ENCODE measurements at regions not wholly inside any gene's neighbourhood (a gene's known extent, or its start where the extent isn't known, plus 50 kb on each side); places are given as distances from the start of the nearest gene placed in this dataset.

DNA sequence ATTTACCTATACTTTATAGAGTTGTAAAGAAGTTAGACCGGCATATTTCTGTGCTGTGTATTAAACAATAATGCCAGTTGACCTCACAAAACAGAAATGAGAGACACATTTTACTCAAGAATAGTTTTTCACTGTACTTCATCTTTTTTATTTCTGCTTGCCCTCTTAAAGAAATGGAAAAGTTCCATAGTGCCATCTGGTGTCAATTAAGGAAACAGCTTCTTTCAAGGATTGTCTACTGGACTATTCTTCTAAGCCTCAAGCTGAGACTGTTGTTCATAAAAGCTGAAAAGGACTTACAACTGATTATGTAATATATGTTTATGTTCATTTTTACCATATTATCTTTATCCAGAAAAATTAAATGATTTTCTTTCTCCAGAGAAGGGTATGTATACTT is 1523.7 kb downstream of the ARAP2 start:
- TF ChIP-seq, protein P1, sequence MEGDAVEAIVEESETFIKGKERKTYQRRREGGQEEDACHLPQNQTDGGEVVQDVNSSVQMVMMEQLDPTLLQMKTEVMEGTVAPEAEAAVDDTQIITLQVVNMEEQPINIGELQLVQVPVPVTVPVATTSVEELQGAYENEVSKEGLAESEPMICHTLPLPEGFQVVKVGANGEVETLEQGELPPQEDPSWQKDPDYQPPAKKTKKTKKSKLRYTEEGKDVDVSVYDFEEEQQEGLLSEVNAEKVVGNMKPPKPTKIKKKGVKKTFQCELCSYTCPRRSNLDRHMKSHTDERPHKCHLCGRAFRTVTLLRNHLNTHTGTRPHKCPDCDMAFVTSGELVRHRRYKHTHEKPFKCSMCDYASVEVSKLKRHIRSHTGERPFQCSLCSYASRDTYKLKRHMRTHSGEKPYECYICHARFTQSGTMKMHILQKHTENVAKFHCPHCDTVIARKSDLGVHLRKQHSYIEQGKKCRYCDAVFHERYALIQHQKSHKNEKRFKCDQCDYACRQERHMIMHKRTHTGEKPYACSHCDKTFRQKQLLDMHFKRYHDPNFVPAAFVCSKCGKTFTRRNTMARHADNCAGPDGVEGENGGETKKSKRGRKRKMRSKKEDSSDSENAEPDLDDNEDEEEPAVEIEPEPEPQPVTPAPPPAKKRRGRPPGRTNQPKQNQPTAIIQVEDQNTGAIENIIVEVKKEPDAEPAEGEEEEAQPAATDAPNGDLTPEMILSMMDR (IDR thresholded peaks at IDR 0.05): peak in 1 of 3 donors; percentile 42
- TF ChIP-seq POLR2A (IDR thresholded peaks at IDR 0.05) (no peak), POLR2AphosphoS5 (IDR thresholded peaks at IDR 0.05) (no peak)
